IMR-90 (cell line): ENCODE measurements at regions not wholly inside any gene's neighbourhood (a gene's known extent, or its start where the extent isn't known, plus 50 kb on each side); places are given as distances from the start of the nearest gene placed in this dataset.

Experiments
- ATAC-seq: fragments of 200-7000 bp; cut with Tn5 transposase; 2 replicates; pipeline ENCODE4 v1.9.1; 2020; ENCODE audit warnings: low read depth, mild to moderate bottlenecking, moderate library complexity
- BruUV-seq: library from RNA; stranded (reverse); fragments of 400-500 nt; replicated peaks from 2 replicates; lab custom pipeline; 2021; lab: Mats Ljungman, UMichigan
- CTCF ChIA-PET: fragments of 300-600 bp; formaldehyde crosslinking; extraction: SDS; loops from one replicate; lab custom pipeline; 2021; ENCODE audit warnings: antibody characterized with exemption; lab: Yijun Ruan, JAX
- POLR2A ChIA-PET: fragments of 300-600 bp; sonication (Branson Sonifier 250); formaldehyde crosslinking; loops from one replicate; lab custom pipeline; 2022; ENCODE audit warnings: antibody characterized with exemption; ENCODE audit not compliant: unreplicated experiment; lab: Charles Lee
- DNase-seq: peaks from one replicate; pipeline ENCODE4 v3.0.0; 2013
- H2AFZ ChIP-seq: replicated peaks from 2 replicates; pipeline ENCODE3; 2013; ENCODE audit warnings: low read length, mild to moderate bottlenecking; ENCODE audit not compliant: poor library complexity
- H2AK5ac ChIP-seq: 2 replicates; pipeline ENCODE4 v1.6.1; 2013; ENCODE audit warnings: low read depth, low read length, inconsistent platforms
- H2AK9ac ChIP-seq: replicated peaks from 2 replicates; pipeline ENCODE3; 2013; ENCODE audit warnings: mild to moderate bottlenecking, low read depth, low read length, moderate library complexity; ENCODE audit not compliant: poor library complexity
- H2BK120ac ChIP-seq: 2 replicates; pipeline ENCODE4 v1.6.1; 2013; ENCODE audit warnings: low read depth, low read length, inconsistent platforms
- H2BK15ac ChIP-seq: 3 replicates; pipeline ENCODE4 v1.6.1; 2013; ENCODE audit warnings: low read depth, low read length, inconsistent platforms
- H2BK20ac ChIP-seq: 2 replicates; pipeline ENCODE4 v1.6.1; 2013; ENCODE audit warnings: low read depth, mild to moderate bottlenecking, inconsistent platforms, low read length, moderate library complexity
- H2BK5ac ChIP-seq: 2 replicates; pipeline ENCODE4 v1.6.1; 2013; ENCODE audit warnings: mild to moderate bottlenecking, low read depth, low read length, inconsistent platforms; ENCODE audit not compliant: poor library complexity, severe bottlenecking
- H3K14ac ChIP-seq: replicated peaks from 2 replicates; pipeline ENCODE4 v1.6.1; 2013; ENCODE audit warnings: low read depth, low read length, inconsistent platforms
- H3K18ac ChIP-seq: 2 replicates; pipeline ENCODE4 v1.6.1; 2013; ENCODE audit warnings: low read depth, low read length, control low read depth
- H3K23ac ChIP-seq: 2 replicates; pipeline ENCODE4 v1.6.1; 2013; ENCODE audit warnings: low read depth, low read length, inconsistent platforms
- H3K27ac ChIP-seq: 2 replicates; pipeline ENCODE4 v1.5.1; 2013; ENCODE audit warnings: mild to moderate bottlenecking, control low read depth, low read length; ENCODE audit not compliant: insufficient read depth
- H3K27me3 ChIP-seq: 2 replicates; pipeline ENCODE4 v1.6.1; 2013; ENCODE audit warnings: low read length; ENCODE audit not compliant: control insufficient read depth, insufficient read depth
- H3K36me3 ChIP-seq: 2 replicates; pipeline ENCODE4 v1.6.1; 2013; ENCODE audit warnings: low read length, mixed read lengths; ENCODE audit not compliant: control insufficient read depth, insufficient read depth
- H3K4ac ChIP-seq: 2 replicates; pipeline ENCODE4 v1.6.1; 2013; ENCODE audit warnings: low read depth, low read length, inconsistent platforms
- H3K4me1 ChIP-seq: 2 replicates; pipeline ENCODE4 v1.6.1; 2013; ENCODE audit warnings: low read length, mixed read lengths; ENCODE audit not compliant: control insufficient read depth, insufficient read depth
- H3K4me2 ChIP-seq: 2 replicates; pipeline ENCODE4 v1.6.1; 2013; ENCODE audit warnings: low read depth, mild to moderate bottlenecking, control low read depth, low read length, moderate library complexity
- H3K4me3 ChIP-seq: 2 replicates; pipeline ENCODE4 v1.5.1; 2013; ENCODE audit warnings: low read depth, mild to moderate bottlenecking, control low read depth, low read length, moderate library complexity; ENCODE audit not compliant: insufficient read depth
- H3K56ac ChIP-seq: 2 replicates; pipeline ENCODE4 v1.6.1; 2013; ENCODE audit warnings: low read length, inconsistent platforms; ENCODE audit not compliant: insufficient read depth; ENCODE audit errors: extremely low read depth
- H3K79me1 ChIP-seq, 2 experiments: 2 replicates each; pipeline ENCODE4 v1.6.1; 2013; ENCODE audit warnings: low read length in 2 of 2, inconsistent platforms in 1 of 2, low read depth in 1 of 2
- H3K9ac ChIP-seq: 2 replicates; pipeline ENCODE4 v1.6.1; 2013; ENCODE audit warnings: low read depth, low read length, control low read depth
- H3K9me1 ChIP-seq: 2 replicates; pipeline ENCODE4 v1.6.1; 2013; ENCODE audit warnings: low read length, inconsistent platforms; ENCODE audit not compliant: insufficient read depth
- H3K9me3 ChIP-seq: 2 replicates; pipeline ENCODE4 v1.6.1; 2013; ENCODE audit warnings: low read length; ENCODE audit not compliant: control insufficient read depth, insufficient read depth
- H4K20me1 ChIP-seq: 2 replicates; pipeline ENCODE4 v1.6.1; 2013; ENCODE audit warnings: low read length, inconsistent platforms; ENCODE audit not compliant: insufficient read depth
- H4K5ac ChIP-seq: 2 replicates; pipeline ENCODE4 v1.6.1; 2013; ENCODE audit warnings: mild to moderate bottlenecking, low read depth, low read length, control low read depth
- H4K8ac ChIP-seq, 2 experiments: 2 replicates each; pipeline ENCODE4 v1.6.1; 2013; ENCODE audit warnings: low read depth in 2 of 2, low read length in 2 of 2, control low read depth in 1 of 2, inconsistent platforms in 1 of 2
- H4K91ac ChIP-seq: 2 replicates; pipeline ENCODE4 v1.6.1; 2013; ENCODE audit warnings: low read depth, low read length, inconsistent platforms; ENCODE audit not compliant: insufficient read depth
- BHLHE40 ChIP-seq: fragments of 150-350 bp; IDR thresholded peaks from 2 replicates; pipeline ENCODE4 v1.6.1; 2016; ENCODE audit warnings: mild to moderate bottlenecking, low read depth, low read length
- CHD1 ChIP-seq: IDR thresholded peaks from 2 replicates; pipeline ENCODE4 v1.6.1; 2012; ENCODE audit warnings: low read depth, low read length, improper control_type of control experiment
- FOS ChIP-seq: fragments of 150-350 bp; IDR thresholded peaks from 2 replicates; pipeline ENCODE4 v1.6.1; 2016; ENCODE audit warnings: low read depth, low read length
- MAFK ChIP-seq: IDR thresholded peaks from 2 replicates; pipeline ENCODE4 v1.6.1; 2012; ENCODE audit warnings: low read depth, low read length, improper control_type of control experiment
- MAZ ChIP-seq: IDR thresholded peaks from 2 replicates; pipeline ENCODE4 v1.6.1; 2012; ENCODE audit warnings: low read depth, mild to moderate bottlenecking, low read length, improper control_type of control experiment, moderate library complexity, borderline replicate concordance
- MXI1 ChIP-seq: IDR thresholded peaks from 2 replicates; pipeline ENCODE4 v1.6.1; 2012; ENCODE audit warnings: low read depth, mild to moderate bottlenecking, low read length, moderate library complexity, borderline replicate concordance
- POLR2A ChIP-seq: IDR thresholded peaks from 2 replicates; pipeline ENCODE4 v1.6.1; 2012; ENCODE audit warnings: mild to moderate bottlenecking, low read depth, low read length
- RAD21 ChIP-seq: IDR thresholded peaks from 2 replicates; pipeline ENCODE4 v1.6.1; 2012; ENCODE audit warnings: low read length, improper control_type of control experiment
- RCOR1 ChIP-seq: IDR thresholded peaks from 2 replicates; pipeline ENCODE4 v1.6.1; 2012; ENCODE audit warnings: mild to moderate bottlenecking, low read length, improper control_type of control experiment; ENCODE audit not compliant: insufficient replicate concordance
- RFX5 ChIP-seq: IDR thresholded peaks from 2 replicates; pipeline ENCODE4 v1.8.0; 2012; ENCODE audit warnings: low read depth, mild to moderate bottlenecking, low read length, moderate library complexity
- SMC3 ChIP-seq: fragments of 150-350 bp; IDR thresholded peaks from 2 replicates; pipeline ENCODE4 v1.6.1; 2016; ENCODE audit warnings: low read depth, mild to moderate bottlenecking, antibody characterized with exemption, low read length, moderate library complexity
- WGBS, 2 experiments: methylation state at CpG; one replicate each; pipeline versions ENCODE4 v1.1.5 to v1.1.7; 2013; ENCODE audit warnings: missing lambda C conversion rate in 2 of 2; ENCODE audit not compliant: insufficient read length in 1 of 2; ENCODE audit errors: extremely low coverage in 2 of 2; 5-methylcytosine and 5-hydroxymethylcytosine counted together
- dilution Hi-C: fragments of 300-500 bp; cut with HindIII; formaldehyde crosslinking; loops from one replicate; pipeline ENCODE4 v1.14.3; 2018; ENCODE audit warnings: low sequenced_read_pairs; ENCODE audit not compliant: unreplicated experiment
- in situ Hi-C: fragments of 300-500 bp; cut with MboI; formaldehyde crosslinking; loops from 3 replicates; pipeline ENCODE4 v1.14.3; 2019; ENCODE audit warnings: low sequenced_read_pairs, inconsistent platforms, mixed read lengths
- intact Hi-C: fragments of 100-400 bp; cut with micrococcal nuclease; formaldehyde crosslinking; loops from 2 replicates; pipeline ENCODE4 v1.10.0; 2022
- TF ChIP-seq, protein P1 (sequence below): fragments of 150-350 bp; IDR thresholded peaks from 2 replicates; pipeline ENCODE4 v1.6.1; 2017; ENCODE audit warnings: mild to moderate bottlenecking, antibody characterized with exemption, low read length, low read depth

DNA sequence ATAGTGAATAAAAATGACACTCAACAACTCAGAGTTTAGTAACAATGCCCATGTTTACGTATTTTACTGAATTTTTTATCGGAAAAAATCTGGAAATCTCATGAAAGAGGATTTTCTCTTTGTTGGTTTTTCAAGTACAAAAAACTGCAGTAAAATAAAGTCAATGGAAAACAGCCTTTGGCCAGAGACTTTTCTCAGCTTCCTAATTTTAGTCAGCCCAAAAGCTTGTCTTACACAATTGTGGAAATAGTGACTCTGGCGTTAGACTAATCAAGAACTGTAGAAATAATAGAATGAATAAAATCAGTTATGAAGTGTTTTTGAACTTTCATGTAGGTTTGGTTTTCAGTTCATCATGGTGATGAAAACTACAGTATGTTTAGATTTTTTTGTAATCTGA lies 234.7 kb downstream of the DKK2 start:
- no peak overlapping the region for H2BK20ac ChIP-seq
- H2BK15ac ChIP-seq, result no peak overlapping the region
- in situ Hi-C loops (no loop called here), dilution Hi-C loops (no loop called here), intact Hi-C loops (no loop called here)
- H3K9ac ChIP-seq, result no peak overlapping the region
- no peak overlapping the region for H4K8ac ChIP-seq
- POLR2A ChIA-PET, result no interaction called here
- DNase-seq (no peak), ATAC-seq (no peak)
- H2AK5ac ChIP-seq, result no peak overlapping the region
- no CpG with 5 or more reads among the region's 3 CpGs for whole genome bisulfite sequencing, 2 experiments
- H3K36me3 ChIP-seq, result no peaks in the 10 kb centered on the region
- H3K27ac ChIP-seq, result no peak overlapping the region
- no peak overlapping the region for H4K5ac ChIP-seq
- H3K14ac ChIP-seq, result no peak overlapping the region
- no peak overlapping the region for H3K4ac ChIP-seq
- no peaks in the 10 kb centered on the region for H3K9me3 ChIP-seq
- CTCF ChIA-PET, result no interaction called here
- H4K91ac ChIP-seq, result no peak overlapping the region
- no peaks in the 10 kb centered on the region for H3K9me1 ChIP-seq
- no peak overlapping the region for H3K4me2 ChIP-seq
- H3K23ac ChIP-seq, result no peak overlapping the region
- no peak overlapping the region for H2BK5ac ChIP-seq
- H3K27me3 ChIP-seq, result no peaks in the 10 kb centered on the region
- no peak overlapping the region for H3K4me3 ChIP-seq
- H4K20me1 ChIP-seq, result no peaks in the 10 kb centered on the region
- H2BK120ac ChIP-seq, result no peak overlapping the region
- H3K4me1 ChIP-seq, result no peaks in the 10 kb centered on the region
- TF ChIP-seq RAD21, result no peak
- no peak for TF ChIP-seq MAFK
- TF ChIP-seq RCOR1, result no peak
- TF ChIP-seq, protein P1, sequence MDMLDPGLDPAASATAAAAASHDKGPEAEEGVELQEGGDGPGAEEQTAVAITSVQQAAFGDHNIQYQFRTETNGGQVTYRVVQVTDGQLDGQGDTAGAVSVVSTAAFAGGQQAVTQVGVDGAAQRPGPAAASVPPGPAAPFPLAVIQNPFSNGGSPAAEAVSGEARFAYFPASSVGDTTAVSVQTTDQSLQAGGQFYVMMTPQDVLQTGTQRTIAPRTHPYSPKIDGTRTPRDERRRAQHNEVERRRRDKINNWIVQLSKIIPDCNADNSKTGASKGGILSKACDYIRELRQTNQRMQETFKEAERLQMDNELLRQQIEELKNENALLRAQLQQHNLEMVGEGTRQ, result no peak
- TF ChIP-seq BHLHE40, result no peak
- TF ChIP-seq RFX5, result no peak
- no peak for TF ChIP-seq POLR2A
- TF ChIP-seq SMC3, result no peak
- no peak for TF ChIP-seq FOS
- no peak for TF ChIP-seq CHD1
- no peak for TF ChIP-seq MAZ
- TF ChIP-seq MXI1, result no peak
- H2AK9ac ChIP-seq, result no peak overlapping the region
- BruUV-seq, result no TSS peak
- H2AFZ ChIP-seq, result no peak overlapping the region
- H3K56ac ChIP-seq, result no peak overlapping the region
- H3K79me1 ChIP-seq, result no peaks in the 10 kb centered on the region
- H3K18ac ChIP-seq, result no peak overlapping the region
